ENCODE measurements at regions not wholly inside any gene's neighbourhood (a gene's known extent, or its start where the extent isn't known, plus 50 kb on each side); places are given as distances from the start of the nearest gene placed in this dataset.
"Not testable (repeated sequence)": the region's sequence is repeated elsewhere in the genome, so short reads cannot be mapped to it uniquely, and the experiment has no call there.

GRCh38 chr11:67880594-67881196, 123.2 kb downstream of the UNC93B1 start:
- TF ChIP-seq CTCF (conservative IDR thresholded peaks at IDR 0.05; ENCODE audit: low read depth in 2 of 2); POLR2AphosphoS5 (IDR thresholded peaks at IDR 0.05; ENCODE audit: low read depth): not testable (repeated sequence)

Measured in GM23338 (cell line).